DND-41 (cell line): ENCODE measurements at regions not wholly inside any gene's neighbourhood (a gene's known extent, or its start where the extent isn't known, plus 50 kb on each side); places are given as distances from the start of the nearest gene placed in this dataset.

Source experiments
- CTCF ChIP-seq: IDR thresholded peaks from 2 replicates; pipeline ENCODE4 v1.5.1; 2012; ENCODE audit warnings: borderline replicate concordance, low read length, moderate library complexity, mild to moderate bottlenecking; ENCODE audit not compliant: poor library complexity, severe bottlenecking; ENCODE audit errors: extremely low read depth
- EZH2 ChIP-seq: IDR thresholded peaks from 3 replicates; pipeline ENCODE4 v1.6.1; 2012; ENCODE audit warnings: borderline replicate concordance, low read depth, mild to moderate bottlenecking, moderate library complexity, low read length, inconsistent platforms; ENCODE audit not compliant: severe bottlenecking

GRCh38 chr20:63072231-63072791 is 65.5 kb upstream of the BHLHE23 start:
- no peak for TF ChIP-seq CTCF
- no peak for TF ChIP-seq EZH2
